ENCODE measurements at regions not wholly inside any gene's neighbourhood (a gene's known extent, or its start where the extent isn't known, plus 50 kb on each side); places are given as distances from the start of the nearest gene placed in this dataset.

- no peak for DNase-seq (ENCODE audit: low read depth)
- no peak overlapping the region for H3K4me3 ChIP-seq (ENCODE audit: low read length)
- no peak for TF ChIP-seq CTCF (conservative IDR thresholded peaks at IDR 0.05; ENCODE audit: low read depth, low read length)
Measured at GRCh38 chr5:157917491-157917890, 58.5 kb upstream of the CLINT1 start.

DNA sequence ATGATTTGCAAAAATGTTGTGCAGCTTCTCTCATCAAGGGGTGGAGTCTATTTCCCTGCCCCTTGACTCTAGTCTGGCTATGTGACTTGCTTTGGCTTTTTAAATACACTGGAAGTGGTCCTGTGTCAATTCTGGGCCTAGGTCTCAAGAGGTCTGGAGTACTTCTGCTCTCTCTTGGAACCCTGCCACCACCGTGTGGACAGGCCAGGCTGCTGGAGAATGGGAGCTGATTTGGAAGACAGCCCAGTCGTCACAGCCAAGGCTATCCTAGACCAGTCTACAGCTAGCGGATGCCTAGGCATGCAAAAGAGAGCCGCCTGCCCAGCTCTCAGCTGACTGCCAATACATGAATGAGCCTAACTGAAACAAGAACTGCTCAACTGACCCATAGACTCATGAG, 56.7 kb upstream of the CLINT1 start:
- peak; percentile 82 for DNase-seq (ENCODE audit: low read depth)
- no peak overlapping the region for H3K4me3 ChIP-seq (ENCODE audit: low read length)
- no peak for TF ChIP-seq CTCF (conservative IDR thresholded peaks at IDR 0.05; ENCODE audit: low read depth, low read length)

DNA sequence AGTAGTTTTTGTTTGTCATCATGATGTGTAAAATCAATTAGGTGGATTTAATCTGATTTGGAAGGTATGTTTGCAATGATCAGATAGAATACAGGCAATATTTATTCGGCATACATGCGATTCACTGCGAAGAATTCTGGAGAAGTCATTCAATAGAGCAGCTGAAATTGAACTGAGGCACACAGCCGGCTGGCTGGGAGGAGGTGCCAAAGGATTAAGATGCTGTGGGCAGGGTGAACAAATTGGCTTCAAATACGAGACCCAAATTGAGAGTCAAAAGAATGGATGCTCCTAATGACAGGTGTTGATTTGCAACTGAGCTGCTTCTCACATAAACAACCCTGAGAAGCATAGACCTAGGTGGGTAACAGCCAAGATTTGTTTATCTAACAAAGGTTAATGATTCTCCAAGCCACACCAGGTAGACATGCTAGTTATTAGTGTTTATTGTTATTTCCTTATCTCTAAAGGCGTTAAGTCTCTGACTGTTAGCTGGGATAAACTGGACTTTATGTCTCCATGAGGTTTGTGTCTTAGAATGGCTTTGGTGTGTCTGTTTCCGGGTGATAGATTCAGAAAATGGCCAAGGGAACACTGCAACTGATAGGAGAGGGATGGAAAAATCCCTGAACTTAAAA, 55.3 kb upstream of the CLINT1 start:
- no peak for TF ChIP-seq CTCF (conservative IDR thresholded peaks at IDR 0.05; ENCODE audit: low read depth, low read length)

GRCh38 chr5:157913575-157913974, 54.6 kb upstream of the CLINT1 start:
- no peak overlapping the region for H3K4me3 ChIP-seq (ENCODE audit: low read length)

More for the DNA sequence above, 55.3 kb upstream of the CLINT1 start:
- no peak overlapping the region for H3K4me3 ChIP-seq (ENCODE audit: low read length)
- DNase-seq (ENCODE audit: low read depth) = no peak

GRCh38 chr5:157912621-157913325, 53.8 kb upstream of the CLINT1 start:
- H3K4me3 ChIP-seq (ENCODE audit: low read length) = no peak overlapping the region
- DNase-seq (ENCODE audit: low read depth) = no peak
- TF ChIP-seq CTCF (conservative IDR thresholded peaks at IDR 0.05; ENCODE audit: low read depth, low read length) = no peak

More at GRCh38 chr5:157913575-157913974, 54.6 kb upstream of the CLINT1 start:
- DNase-seq (ENCODE audit: low read depth) = no peak
- no peak for TF ChIP-seq CTCF (conservative IDR thresholded peaks at IDR 0.05; ENCODE audit: low read depth, low read length)

- no peak overlapping the region for H3K4me3 ChIP-seq (ENCODE audit: low read length)
- DNase-seq (ENCODE audit: low read depth) = no peak
- no peak for TF ChIP-seq CTCF (conservative IDR thresholded peaks at IDR 0.05; ENCODE audit: low read depth, low read length)
Measured at GRCh38 chr5:157911568-157911967, 52.6 kb upstream of the CLINT1 start.

Data from retinal pigment epithelial cell (primary cell).